ENCODE measurements at regions not wholly inside any gene's neighbourhood (a gene's known extent, or its start where the extent isn't known, plus 50 kb on each side); places are given as distances from the start of the nearest gene placed in this dataset.

DNA sequence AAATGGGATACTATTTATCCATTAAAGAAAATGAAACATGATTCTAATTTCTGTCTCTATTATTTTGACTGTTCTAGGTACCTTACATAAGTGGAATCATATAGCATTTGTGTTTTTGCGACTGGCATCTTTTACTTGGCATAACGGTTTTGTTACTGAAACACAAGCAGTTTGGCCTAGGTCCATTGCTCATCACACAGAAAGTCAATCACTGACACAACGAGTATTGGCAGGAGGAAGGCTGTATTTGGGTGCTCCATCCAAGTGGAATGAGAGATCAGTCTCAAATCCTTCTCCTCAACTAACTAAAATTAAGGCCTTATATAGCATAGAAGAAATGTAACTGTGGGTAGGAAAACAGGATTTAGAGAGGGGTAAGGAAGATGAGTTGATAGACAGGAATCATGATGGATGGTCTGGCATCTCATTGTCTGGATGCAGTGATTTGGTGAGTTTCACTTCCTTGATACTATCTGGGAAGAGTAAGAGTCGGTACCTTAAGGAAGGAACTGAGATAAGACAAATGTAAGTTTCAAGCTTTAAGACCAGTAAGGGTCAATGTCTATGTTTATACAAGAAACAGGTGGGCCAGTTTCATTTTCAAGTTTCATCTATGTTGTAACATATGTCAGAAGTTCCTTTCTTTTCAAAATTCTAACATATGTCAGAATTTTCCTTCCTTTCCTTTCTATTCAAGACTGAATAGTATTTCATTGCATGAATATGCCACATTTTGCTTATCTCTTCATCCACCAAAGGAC, 276.9 kb upstream of the RAB6C start:
- TF ChIP-seq, protein P1, sequence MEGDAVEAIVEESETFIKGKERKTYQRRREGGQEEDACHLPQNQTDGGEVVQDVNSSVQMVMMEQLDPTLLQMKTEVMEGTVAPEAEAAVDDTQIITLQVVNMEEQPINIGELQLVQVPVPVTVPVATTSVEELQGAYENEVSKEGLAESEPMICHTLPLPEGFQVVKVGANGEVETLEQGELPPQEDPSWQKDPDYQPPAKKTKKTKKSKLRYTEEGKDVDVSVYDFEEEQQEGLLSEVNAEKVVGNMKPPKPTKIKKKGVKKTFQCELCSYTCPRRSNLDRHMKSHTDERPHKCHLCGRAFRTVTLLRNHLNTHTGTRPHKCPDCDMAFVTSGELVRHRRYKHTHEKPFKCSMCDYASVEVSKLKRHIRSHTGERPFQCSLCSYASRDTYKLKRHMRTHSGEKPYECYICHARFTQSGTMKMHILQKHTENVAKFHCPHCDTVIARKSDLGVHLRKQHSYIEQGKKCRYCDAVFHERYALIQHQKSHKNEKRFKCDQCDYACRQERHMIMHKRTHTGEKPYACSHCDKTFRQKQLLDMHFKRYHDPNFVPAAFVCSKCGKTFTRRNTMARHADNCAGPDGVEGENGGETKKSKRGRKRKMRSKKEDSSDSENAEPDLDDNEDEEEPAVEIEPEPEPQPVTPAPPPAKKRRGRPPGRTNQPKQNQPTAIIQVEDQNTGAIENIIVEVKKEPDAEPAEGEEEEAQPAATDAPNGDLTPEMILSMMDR (IDR thresholded peaks at IDR 0.05): no peak
- TF ChIP-seq, protein P2, sequence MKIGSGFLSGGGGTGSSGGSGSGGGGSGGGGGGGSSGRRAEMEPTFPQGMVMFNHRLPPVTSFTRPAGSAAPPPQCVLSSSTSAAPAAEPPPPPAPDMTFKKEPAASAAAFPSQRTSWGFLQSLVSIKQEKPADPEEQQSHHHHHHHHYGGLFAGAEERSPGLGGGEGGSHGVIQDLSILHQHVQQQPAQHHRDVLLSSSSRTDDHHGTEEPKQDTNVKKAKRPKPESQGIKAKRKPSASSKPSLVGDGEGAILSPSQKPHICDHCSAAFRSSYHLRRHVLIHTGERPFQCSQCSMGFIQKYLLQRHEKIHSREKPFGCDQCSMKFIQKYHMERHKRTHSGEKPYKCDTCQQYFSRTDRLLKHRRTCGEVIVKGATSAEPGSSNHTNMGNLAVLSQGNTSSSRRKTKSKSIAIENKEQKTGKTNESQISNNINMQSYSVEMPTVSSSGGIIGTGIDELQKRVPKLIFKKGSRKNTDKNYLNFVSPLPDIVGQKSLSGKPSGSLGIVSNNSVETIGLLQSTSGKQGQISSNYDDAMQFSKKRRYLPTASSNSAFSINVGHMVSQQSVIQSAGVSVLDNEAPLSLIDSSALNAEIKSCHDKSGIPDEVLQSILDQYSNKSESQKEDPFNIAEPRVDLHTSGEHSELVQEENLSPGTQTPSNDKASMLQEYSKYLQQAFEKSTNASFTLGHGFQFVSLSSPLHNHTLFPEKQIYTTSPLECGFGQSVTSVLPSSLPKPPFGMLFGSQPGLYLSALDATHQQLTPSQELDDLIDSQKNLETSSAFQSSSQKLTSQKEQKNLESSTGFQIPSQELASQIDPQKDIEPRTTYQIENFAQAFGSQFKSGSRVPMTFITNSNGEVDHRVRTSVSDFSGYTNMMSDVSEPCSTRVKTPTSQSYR (CRISPR knock-in tag; IDR thresholded peaks at IDR 0.05): no peak
- TF ChIP-seq ZNF263 (CRISPR knock-in tag; IDR thresholded peaks at IDR 0.05; ENCODE audit: low read depth) (no peak), SP1 (CRISPR knock-in tag; conservative IDR thresholded peaks at IDR 0.05) (no peak), ZNF121 (CRISPR knock-in tag; IDR thresholded peaks at IDR 0.05) (no peak), USF2 (CRISPR knock-in tag; IDR thresholded peaks at IDR 0.05) (no peak), GRHL2 (CRISPR knock-in tag; IDR thresholded peaks at IDR 0.05; ENCODE audit: insufficient replicate concordance, severe bottlenecking) (no peak)
- TF ChIP-seq, protein P3, sequence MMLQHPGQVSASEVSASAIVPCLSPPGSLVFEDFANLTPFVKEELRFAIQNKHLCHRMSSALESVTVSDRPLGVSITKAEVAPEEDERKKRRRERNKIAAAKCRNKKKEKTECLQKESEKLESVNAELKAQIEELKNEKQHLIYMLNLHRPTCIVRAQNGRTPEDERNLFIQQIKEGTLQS (CRISPR knock-in tag; conservative IDR thresholded peaks at IDR 0.05): no peak
